ENCODE measurements at regions not wholly inside any gene's neighbourhood (a gene's known extent, or its start where the extent isn't known, plus 50 kb on each side); places are given as distances from the start of the nearest gene placed in this dataset.
A peak's percentile ranks its signal among the peaks of the same experiment; 100 is the strongest.
"Not testable (repeated sequence)": the region's sequence is repeated elsewhere in the genome, so short reads cannot be mapped to it uniquely, and the experiment has no call there.

DNA sequence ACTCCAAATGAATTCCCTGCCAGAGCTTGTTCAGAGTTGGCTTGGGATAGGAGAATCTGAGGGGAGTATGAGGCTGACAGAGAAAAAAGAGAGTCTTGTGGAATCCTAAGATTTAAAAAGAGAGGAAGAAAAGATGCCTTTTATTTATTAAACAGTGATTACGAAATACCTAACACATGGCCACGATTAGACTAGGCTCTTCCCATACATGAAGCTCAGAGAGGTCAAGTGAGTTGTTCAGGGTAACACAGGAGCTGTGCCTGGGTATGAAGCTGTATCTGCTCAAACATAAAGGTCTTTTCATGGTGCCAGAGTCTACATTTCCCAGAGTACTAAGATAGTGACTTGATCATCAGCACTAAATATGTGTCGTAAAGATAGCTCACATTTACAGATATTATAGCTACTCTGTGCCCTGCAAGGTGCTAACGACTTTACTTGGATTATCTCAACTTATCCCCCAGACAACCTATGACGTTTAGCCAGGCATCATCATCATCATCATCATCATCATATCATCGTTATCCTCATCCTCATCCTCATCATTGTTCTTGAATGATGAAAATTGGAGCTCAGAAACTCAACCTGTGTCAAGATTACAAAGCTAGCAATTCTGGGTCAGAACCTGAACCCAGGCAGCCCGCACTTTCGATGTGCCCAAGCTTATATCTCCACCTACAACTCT lies 500.8 kb downstream of the NPIPA7 start:
- DNase-seq (ENCODE audit: low spot score) = peak; percentile 2

DNA sequence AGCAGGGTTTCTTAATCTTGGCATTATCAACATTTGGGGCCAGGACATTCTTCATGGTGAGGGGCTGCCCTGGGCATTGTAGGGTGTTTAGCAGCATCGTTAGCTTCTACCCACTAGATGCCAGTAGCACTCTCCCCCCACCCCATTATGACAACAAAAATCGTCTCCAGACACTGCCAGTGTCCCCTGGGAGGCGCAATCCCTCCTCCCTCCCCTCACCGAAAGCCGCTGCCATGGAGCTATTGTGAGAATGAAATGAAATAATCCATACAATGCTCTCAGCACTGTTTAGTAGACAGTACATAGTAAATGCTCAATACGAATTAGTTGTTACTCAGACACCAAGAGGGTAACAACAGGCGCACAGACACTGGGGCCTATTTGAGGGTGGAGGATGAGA lies 502.9 kb downstream of the NPIPA7 start:
- DNase-seq (ENCODE audit: low spot score) = peak; percentile 34

DNA sequence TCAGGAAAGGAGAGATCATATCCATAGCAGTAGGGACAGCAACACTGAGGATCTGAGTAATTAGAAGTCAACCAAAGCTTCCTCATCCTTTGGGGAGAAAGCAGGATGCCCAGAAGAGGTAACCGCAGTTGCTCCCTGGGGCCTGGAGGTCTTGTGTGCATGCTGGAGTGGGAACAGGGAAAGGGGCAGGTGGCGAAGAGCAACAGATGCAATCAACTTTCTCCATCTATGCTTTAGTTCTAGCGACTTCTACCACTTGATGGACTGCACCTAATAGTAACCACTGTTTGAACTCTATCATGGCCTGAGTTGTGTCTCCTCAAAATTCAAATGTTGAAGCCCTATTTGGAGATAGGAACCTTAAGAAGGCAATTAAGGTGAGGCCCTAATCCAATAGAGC lies 503.8 kb downstream of the NPIPA7 start:
- peak; percentile 16 for DNase-seq (ENCODE audit: low spot score)

DNA sequence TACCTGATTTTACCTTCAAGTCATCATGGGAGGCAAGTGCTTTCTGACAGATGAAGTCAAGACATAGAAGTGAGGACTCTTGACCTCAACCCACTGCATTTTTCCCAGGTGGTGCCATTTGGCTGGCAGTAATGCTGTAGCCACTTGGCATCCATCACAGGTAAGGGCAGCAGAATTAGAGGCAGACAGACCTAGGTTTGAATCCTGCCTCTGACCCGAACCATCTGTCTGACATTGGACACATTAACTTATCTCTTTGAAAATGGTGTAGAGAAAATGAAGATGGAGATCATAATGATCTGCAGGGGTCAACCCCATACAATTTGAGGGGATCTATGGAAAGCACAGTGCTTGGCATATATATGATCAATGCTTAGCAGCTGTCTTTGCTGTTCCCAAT lies 505.5 kb downstream of the NPIPA7 start:
- peak; percentile 6 for DNase-seq (ENCODE audit: low spot score)

DNA sequence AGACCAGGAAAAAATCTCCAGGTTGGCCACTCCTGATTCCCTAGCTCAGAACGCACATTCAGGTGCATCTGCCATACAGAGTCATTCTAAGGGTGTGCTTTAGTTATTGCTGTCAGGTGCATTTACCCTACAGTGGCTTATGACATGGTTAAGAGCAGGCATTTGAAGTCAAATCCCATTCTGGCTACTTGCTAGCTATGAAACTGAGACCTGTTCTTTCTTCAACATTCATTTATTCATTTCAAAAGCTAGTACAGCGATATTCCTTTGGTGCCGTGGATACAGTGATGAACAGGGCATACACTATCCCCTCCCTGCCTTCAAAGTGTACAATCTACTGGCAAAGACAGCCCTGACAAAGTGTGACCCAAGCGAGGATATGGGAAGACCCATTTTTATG lies 508.3 kb downstream of the NPIPA7 start:
- DNase-seq (ENCODE audit: low spot score) = no peak

DNA sequence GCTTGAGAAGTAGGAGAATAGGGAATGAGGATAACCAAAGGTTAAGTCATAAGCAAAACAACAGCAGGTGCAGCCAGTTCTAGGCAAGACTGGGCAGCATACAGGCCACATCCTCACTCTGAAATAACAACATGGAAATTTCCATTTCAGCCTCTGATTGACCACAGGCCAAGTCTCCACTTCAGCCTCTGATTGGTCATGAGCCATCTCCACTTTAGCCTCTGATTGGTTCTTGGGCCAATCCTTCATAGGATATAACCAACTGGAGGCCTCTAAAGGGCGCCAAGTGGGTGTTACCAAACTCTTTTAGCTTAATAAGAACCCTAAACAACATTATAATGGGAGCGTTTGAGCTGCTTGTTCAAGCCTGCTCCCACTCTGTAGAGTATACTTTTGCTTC lies 512.0 kb downstream of the NPIPA7 start:
- no peak for DNase-seq (ENCODE audit: low spot score)

DNA sequence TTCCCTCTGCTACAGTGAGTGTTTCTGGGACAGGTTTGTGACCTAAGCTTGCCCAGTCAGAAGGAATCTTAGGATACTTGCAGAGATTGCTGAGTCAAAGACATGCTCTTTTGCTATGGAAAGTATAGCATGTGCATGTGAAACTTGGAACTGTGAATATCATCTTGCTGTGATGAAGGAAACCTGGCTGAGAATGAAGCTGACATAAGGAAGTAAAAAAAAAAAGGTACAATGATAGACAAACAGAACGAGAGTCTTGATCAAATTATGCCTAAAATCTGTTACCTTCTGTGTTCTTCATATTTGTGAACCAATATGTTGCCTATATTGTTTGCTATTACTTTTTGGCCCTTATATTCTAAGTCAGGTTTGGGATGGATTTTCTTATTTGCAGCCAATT lies 525.7 kb downstream of the NPIPA7 start:
- no peak for DNase-seq (ENCODE audit: low spot score)

DNA sequence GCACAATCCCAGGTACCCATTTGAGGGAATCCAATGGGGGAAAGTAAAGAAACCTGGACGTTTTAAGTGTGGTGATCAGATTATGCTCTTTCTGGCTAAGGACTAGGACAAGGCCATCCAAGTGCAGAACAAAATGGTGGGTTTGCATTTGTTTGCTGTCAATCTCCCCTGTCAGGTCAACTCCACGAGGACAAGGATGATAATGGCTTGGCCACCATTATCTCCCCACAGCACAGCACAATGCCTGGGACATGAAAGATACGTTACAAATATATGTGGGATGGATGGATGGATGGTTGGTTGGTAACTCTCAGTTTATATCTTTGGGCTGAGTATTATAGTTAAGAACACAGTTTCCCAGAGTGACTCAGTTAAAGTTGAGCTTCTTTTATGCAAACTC lies 526.9 kb downstream of the NPIPA7 start:
- no peak for DNase-seq (ENCODE audit: low spot score)

DNA sequence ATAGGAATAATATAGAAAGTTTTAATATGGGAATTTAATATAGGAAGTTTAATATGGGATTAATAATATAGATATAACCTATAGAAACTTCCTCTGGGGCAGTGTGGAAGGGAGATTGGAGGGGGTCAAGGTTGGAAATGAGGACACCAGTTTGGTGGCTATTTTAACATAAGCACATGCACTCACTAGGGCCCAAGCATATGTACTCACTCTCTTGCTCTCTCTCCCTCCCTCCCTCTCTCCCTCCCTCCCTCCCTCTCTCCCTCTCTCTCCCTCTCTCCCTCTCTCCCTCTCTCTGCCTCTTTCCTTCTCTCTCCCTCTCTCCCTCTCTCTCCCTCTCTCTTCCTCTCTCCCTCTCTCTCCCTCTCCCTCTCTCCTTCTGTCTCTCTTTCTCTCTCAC lies 528.1 kb downstream of the NPIPA7 start:
- DNase-seq (ENCODE audit: low spot score) = no peak

DNA sequence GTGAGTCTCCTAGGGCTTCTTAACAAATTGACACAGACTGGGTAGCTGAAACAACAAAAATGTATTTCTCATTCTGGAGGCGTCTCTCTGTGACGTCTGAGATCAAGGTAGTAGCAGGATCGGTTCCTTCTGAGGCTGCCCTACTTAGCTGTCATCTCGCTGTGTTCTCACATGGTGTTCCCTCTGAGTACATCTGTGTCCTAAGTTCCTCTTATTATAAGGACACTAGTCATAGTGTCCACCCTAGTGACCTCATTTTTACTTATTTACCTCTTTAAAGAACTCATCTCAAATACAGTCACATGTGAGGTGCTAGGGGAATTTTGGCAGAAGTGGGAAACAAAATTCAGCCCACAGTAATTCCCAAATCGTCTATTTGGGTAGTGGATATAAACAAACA lies 529.1 kb downstream of the NPIPA7 start:
- DNase-seq (ENCODE audit: low spot score) = no peak

DNA sequence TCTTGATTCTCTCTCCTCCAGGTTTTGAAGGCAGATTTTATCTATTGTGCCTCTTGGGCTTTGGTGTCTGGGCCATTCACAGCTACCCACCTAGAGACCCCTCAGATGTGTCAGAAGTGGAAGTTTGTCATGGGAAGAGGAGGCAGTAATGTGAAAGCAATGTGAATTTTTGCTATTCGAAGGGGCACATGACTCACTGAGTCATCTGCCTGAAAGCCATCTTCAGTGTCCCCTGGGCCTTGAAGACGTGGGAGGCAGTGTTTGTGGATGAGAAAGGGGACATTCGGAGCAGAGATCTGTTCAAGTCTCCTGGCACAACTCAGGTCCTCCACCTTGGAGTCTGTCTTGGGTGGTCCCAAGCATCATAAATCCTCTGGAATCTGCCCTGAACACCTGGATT lies 530.2 kb downstream of the NPIPA7 start:
- no peak for DNase-seq (ENCODE audit: low spot score)

DNA sequence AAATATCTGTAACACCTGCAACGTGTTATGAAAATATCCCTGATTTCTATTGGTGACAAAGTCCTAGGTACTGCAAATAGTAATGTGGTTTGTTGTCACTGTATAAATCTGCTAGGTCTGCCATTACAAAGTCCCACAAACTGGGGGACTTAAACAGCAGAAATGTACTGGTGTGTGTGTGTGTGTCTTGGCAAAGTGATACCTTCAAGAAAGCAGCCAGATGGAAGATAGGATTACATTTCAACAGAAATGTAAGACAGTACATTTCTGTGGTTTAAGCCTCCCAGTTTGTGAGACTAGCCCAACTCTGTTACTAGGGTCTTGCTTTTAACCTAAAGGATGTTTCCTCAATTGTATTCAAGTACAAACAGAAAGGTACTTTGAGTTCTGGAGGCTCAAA lies 531.7 kb downstream of the NPIPA7 start:
- no peak for DNase-seq (ENCODE audit: low spot score)

DNA sequence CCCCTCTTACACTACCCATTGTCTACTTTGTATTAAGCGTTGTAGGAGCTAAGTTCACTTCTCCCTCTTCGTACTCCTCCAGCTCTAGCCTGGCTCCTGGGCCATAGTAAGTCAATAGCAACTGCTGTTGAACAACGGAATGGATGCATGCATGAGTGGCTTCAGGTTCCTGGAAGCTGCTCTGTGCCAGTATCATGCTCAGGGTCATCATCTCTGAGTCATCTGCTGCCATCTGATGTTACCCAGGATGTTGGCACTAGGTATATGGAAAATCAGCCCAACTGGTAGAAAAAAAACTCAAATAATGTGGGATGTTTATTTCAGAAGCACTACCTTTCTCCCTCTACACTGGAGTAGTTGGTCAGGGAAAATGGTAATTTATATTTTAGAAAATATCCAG lies 536.8 kb downstream of the NPIPA7 start:
- no peak for DNase-seq (ENCODE audit: low spot score)

DNA sequence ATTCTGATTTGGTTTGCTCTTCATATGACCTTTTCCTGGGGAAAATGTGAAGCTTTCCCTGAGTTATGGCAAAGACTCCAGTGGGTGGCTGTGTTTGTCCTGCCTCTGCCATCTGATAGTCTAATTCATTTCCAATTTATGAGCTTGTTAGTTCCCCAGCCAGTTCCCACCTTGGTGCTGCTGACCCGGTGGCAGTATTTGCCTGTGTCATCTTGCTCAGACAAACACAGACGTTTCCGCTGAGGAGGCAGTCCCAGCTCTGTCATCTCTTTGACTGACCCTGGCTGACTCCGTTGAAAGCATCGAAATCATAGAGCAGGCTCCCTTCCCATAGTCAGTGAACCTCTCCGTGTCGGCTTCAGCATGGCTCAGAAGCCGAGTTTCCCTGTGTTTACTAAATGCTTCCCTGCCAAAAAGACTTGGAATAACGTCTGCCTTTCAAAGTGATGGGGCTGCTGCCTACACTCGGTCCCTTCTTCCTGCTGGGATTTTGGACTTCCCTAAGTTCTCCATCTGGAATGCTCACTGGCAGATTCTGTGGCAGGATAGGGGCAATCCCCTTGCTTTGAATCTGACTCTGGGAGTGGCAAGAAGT lies 538.3 kb downstream of the NPIPA7 start:
- DNase-seq (ENCODE audit: low spot score) = no peak

DNA sequence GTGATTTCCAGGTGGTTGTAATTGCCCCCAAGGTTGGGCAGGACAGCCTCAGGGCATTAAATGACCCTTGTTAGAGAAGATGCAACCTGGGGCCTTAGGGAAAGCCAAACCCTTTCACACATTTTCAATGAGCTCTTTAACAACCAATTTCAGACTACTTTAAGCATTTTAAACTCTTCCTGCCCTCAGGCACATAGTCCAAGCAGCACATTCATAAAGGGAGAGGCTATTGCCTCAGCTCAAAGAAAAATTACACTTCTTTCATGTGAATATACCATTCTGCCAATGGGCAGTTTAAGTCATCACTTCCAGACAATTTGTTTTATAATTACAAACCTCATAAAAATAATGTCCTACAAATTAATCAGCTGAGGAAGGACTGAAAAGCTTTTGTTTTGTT lies 544.5 kb downstream of the NPIPA7 start:
- DNase-seq (ENCODE audit: low spot score) = no peak

DNA sequence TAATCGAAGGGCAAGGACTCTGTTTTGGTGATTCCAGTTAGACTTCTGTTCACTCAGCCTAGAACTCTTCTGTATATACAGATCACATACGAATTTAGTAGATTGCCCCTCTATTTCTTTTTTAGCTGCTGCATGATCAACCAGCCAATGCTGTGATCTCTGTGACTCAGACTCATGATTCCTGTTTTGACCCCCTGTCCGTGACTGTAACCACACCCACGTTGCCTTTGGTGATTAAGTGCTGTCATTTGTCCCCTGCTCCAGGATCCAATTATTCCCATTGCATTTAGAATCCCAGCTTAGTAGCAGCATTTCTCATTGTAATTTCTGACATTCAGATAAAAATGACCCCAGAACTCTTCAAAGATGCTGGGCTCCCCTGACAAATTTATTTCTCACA lies 545.7 kb downstream of the NPIPA7 start:
- DNase-seq (ENCODE audit: low spot score) = no peak

DNA sequence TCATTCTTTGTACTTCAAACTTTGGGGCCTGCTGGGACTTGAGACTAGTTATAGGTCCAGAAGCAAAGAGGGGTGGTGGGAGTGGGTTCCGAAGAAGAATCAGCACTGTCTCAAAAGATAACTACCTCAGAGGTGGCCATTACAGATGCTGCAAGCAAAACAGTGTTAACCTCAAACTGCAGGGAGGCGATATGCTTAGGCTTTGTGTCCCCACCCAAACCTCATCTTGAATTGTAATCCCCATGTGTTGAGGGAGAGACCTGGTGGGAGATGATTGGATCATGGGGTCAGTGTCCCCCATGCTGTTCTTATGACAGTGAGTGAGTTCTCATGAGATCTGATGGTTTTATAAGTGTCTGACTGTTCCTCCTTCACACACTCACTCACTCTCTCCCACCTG lies 545.3 kb downstream of the XYLT1 start:
- no peak for DNase-seq (ENCODE audit: low spot score)

DNA sequence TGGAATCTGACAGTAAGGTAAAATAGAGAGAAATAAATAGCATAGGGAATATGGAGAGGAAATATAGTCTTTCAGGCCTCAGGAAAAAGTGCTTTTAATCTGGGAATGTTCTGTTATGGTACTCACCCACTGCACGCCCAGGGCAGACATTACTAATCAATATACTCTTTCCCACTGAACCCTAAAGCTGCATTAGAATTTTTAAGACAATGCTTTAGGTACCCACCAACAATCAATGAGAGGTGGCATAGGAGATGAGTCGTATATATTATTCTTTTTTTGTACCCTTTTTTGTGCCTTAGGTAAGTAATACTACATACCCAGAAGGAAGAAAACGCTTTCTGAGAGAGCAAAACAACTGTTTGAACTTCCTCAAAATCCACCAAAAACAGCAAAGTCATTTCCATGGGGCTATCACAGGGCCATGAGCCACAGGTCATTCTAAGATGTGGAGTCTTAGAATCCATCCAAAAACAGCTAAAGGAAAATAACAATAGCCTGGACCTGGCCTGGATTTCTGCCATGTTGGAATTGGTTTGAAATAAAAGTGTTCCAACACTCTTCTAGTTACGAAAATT lies 542.1 kb downstream of the XYLT1 start:
- no peak for DNase-seq (ENCODE audit: low spot score)

DNA sequence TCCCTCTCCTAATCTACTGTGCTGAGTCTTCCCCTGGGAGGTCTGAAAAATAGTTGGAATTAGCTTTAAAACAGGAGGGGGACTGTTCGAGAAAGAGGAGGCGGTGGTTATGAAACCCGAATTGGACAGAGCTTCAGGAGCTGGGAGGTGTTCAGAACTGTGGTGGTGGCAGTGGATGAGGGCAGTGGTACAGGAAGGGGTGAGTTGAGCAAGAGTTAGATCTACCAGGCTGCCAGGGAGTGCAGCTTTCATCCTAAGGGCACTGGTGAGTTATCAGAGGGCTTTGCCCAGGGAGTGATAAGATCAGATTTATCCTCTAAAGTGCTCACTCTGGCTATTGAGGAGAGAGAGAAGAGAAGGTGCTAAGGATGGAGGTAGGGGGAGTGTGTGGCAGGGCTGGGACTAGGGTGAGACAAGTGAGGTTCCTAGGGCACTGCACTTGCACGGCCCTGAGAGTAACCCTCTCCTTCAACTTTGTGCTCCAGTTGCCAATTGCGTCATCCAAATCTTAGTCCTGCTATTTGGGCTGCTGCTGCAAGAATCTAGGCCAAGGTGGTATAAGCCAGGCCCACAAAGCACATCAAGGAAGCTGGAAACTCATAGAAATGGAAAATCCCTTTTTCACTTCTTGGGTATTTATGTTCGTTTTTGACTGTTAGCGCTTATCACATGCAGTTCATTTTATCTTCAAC lies 540.3 kb downstream of the XYLT1 start:
- no peak for DNase-seq (ENCODE audit: low spot score)

DNA sequence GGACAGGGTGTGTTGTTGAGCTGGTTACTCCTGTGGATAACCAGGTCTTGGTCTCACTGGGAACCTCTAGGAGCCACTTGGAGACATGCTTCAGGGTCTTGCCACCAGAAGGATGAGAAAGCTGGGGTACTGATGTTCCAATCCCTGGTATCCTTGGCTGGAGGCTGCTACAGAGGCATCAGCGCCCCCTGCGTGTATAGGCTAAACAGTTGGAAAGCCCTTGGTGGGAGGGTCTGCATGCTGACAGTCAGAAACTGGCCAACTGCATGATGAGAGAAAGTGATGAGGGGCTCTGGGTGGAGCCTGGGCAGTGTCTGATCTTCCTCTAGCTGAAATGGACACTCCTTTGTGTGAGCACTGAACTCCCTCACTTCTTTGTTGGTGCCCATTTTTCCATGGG lies 536.9 kb downstream of the XYLT1 start:
- no peak for DNase-seq (ENCODE audit: low spot score)

DNA sequence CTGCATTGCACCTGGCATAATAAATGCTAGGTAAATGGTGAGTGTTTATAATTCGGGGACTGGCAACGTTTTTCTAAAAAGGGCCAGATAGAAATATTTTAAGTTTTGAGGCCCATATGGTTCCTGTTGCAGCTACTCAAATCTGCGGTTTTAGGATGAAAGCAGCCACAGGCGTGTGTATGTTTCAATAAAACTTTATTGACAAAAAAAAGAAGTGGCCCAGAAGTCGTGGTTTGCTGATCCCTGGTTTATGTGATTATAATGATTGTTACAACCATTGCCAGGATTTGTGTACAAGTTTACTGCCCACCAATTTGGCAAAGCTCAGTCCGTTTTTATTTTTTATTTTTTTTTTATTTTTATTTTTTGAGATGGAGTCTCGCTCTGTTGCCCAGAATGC lies 536.1 kb downstream of the XYLT1 start:
- DNase-seq (ENCODE audit: low spot score) = no peak

DNA sequence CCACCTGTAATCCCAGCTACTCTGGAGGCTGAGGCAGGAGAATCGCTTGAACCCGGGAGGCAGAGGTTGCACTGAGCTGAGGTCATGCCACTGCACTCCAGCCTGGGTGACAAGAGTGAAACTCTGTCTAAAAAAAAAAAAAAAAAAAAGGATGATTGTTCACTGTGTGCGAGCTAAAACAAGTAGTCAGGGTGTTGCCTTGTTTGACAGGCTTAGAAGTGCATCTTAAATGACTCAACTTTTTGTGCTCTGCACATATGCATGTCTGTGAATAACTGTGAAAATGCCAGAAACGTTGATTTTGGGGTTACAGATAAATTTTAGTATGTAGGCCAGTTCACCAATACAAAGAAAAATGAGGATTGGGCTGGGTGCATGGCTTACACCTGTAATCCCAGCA lies 534.9 kb downstream of the XYLT1 start:
- DNase-seq (ENCODE audit: low spot score) = not testable (repeated sequence)

DNA sequence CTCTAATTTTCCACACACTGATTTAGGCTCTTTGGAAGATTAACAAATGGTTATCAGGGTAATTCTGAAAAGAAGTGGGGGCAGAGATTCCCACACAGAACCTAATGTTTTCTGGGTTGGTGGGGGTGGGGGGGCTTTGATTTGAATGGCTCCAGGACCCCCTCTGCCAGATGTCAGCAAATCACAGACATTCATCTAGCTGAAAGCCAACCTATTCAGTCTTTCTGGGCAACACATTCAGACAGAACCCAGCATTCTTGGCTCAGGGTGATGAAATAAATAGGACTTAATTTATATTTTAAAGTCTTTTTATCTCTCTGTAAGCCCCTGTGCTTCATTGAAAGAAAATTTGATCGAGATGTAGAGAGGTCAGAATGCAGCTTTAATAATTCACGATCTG lies 533.2 kb downstream of the XYLT1 start:
- DNase-seq (ENCODE audit: low spot score) = no peak

Measured in ecto neural progenitor cell (in vitro differentiated cells).